GM18519 (cell line): ENCODE measurements at regions not wholly inside any gene's neighbourhood (a gene's known extent, or its start where the extent isn't known, plus 50 kb on each side); places are given as distances from the start of the nearest gene placed in this dataset.

Experiments
- ATAC-seq: cut with Tn5 transposase; IDR thresholded peaks from one replicate; pipeline ENCODE4 v1.9.1; 2021; ENCODE audit warnings: mild to moderate bottlenecking, moderate library complexity; ENCODE audit not compliant: unreplicated experiment, low FRiP score

GRCh38 chr7:33700001-33700899, 205.1 kb upstream of the BMPER start:
- ATAC-seq = no peak

DNA sequence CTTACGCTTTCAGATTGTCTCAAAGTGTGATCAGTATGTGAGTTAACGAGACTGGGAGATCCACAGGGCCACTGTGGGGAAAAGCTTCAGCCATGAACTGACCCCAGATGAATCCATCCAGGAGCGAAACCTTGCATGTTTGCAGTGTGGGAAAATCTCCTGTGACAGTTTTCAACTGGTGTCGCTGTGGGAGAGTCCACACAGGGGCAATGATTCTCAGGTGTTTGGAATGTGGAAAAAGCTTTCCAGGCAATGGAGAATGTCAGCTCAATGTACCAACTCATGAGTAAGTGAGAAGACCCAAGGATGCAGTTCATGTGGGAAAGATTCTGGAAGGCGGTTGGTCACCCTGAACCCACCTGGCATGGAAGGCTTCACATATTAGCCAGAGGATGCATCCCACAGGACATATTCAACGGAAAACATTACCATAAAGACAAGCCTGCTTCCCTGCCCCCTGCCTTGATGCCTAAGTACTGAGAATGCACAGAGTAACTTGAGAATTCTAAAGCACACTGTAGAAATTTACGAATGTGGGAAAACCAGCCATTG, 204.1 kb upstream of the BMPER start:
- ATAC-seq = no peak

DNA sequence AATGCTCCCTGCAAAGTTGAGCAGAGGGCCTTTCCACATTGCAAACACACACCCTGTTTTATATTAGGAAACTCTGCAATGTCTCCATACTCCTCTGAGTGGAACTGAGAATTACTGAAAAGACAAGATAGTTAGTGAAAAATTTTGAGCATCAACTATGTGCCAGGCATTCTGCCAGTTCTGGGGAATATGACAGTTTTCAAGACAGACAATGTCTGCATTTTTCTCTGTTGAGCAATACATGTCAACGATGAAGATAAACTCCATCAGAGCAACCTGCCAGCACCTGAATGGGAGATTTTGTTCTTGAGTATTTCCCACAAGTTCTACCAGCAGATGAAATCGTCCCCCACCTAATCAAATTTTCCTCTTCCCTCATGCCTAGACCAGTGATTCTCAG, 203.4 kb upstream of the BMPER start:
- ATAC-seq = no peak

- ATAC-seq = no peak
These were observed 202.8 kb upstream of the BMPER start for GRCh38 chr7:33702514-33703054.

DNA sequence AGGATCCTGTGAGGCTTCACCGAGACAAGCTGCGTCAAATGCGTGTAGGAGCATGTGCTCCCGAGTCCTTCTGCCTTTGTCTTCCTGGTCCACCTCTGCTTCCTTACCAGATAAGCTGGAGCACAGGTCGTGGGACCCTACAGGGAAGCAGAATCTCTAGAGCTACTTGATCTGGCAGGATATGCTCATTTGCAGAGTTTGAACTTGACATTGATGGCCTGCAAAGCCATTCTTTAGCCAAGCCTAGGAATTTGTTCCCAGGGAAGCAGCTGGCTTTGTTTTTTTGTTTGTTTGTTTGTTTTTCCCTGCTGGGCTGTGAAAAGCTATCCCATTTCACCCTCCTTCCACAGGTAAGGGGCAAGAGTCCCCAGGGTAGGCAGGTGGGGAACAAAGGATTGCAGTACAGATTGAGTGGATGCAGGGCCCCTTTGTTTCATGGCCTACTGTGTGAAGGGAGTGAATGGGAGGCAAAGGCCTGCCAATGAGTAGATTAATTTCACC, 200.0 kb upstream of the BMPER start:
- ATAC-seq = no peak

GRCh38 chr7:33706186-33706585, 199.2 kb upstream of the BMPER start:
- no peak for ATAC-seq

- ATAC-seq = no peak
These were observed 198.6 kb upstream of the BMPER start for GRCh38 chr7:33706771-33707200.

DNA sequence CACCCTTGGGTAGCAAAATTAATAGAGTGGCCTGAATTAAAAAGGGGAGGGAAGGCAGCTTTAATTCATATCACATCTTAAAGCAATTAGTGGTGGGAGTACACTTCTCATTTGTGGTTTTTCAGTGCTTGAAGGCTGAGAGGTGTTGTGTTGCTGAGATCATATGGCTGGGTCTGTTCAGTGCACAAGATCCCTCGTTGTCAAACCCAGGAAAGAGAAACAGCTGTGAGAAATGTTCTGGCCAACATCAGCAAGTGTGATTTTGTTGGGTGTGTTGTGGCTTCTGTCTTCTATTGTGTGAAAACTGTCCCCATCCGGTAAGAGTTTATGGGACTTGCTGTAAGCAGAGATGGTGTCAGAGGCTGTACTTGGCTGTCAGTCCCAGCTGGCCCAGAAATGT, 197.9 kb upstream of the BMPER start:
- ATAC-seq = no peak

- no peak for ATAC-seq
These were observed 194.7 kb upstream of the BMPER start for GRCh38 chr7:33710608-33711007.

- ATAC-seq = no peak
These were observed 193.9 kb upstream of the BMPER start for GRCh38 chr7:33711231-33712019.

- no peak for ATAC-seq
These were observed 193.3 kb upstream of the BMPER start for GRCh38 chr7:33712020-33712414.

DNA sequence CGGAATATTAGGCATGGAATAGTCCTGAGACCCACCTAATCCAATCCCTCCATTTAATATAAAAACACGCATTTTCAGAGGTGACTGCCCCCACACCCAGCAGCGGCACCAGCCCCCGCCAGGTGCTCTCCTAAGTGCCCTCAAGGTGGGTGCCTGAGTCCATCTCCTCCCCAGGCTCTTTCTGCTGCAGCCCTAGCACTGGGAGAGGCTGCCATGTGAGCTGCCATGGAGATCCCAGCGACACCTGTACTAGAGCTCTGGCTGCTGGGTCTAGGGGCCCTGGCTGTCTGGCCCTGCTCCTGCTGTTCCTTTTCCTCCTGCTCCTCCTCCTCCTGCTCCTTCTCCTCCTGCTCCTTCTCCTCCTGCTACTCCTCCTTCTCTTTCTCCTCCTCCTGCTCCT, 191.1 kb upstream of the BMPER start:
- no peak for ATAC-seq

GRCh38 chr7:33716581-33717477, 188.5 kb upstream of the BMPER start:
- ATAC-seq = no peak

DNA sequence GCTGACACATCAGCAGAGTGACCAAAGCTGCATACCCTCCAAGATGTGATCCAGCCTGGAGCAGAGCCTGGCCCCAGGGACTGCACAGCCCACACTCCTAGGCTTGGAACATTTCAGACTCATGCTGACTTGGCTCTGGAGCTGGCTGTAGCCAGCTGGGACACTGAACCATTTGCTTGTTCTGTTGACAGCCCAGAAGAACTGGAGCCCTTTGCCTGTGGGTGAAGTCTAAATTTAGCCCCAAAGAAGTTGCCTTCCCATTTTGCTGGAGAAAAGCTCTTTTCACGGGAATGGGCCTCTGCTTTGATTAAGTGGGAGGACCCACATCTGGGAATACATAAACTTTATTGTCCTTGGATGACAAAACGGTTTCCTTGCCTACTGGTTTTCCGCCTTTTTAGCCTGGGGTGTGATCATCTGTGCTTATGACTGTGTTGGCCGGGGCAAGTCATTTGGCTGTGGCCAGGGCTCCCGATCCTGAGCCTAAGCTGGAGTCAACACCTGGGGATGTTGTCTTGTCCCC, 186.2 kb upstream of the BMPER start:
- ATAC-seq = no peak

- ATAC-seq = no peak
These were observed 185.2 kb upstream of the BMPER start for GRCh38 chr7:33720139-33720538.

- ATAC-seq = no peak
These were observed 184.5 kb upstream of the BMPER start for GRCh38 chr7:33720870-33721269.

- no peak for ATAC-seq
These were observed 183.4 kb upstream of the BMPER start for GRCh38 chr7:33721895-33722294.

DNA sequence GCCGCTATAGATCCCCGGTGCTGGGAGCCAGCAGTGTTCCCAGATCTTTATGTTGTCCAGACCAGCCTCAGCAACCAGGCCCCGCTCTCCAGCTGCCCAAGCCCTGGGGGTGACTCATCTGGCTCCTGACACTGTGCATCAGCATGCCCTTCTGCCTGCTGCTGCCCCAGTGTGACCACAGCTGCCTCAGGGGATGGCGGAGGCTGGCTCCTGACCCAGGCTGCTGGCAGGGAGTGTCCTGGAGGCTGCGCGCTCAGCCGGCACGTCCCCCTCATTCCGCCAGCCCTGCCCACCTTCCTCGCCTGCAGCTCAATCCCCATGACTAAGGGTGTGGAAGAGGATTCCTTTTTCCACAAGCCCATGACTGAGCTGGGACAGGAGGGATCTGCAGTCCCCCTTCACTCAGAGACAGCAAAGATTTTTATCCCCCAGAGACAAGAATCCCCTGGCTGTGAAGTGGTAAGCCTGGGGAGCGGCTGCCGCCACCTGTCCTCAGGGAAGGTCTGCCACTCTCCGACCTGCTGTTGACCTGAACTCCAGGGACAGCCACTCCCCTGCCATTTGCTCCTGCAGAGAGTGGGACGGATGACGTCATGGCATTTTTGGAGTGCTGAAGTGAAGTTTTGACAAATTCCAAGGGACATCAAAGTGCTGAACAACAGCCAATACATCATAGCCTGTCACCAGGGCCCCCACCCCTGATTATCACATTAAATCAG, 182.8 kb upstream of the BMPER start:
- no peak for ATAC-seq

DNA sequence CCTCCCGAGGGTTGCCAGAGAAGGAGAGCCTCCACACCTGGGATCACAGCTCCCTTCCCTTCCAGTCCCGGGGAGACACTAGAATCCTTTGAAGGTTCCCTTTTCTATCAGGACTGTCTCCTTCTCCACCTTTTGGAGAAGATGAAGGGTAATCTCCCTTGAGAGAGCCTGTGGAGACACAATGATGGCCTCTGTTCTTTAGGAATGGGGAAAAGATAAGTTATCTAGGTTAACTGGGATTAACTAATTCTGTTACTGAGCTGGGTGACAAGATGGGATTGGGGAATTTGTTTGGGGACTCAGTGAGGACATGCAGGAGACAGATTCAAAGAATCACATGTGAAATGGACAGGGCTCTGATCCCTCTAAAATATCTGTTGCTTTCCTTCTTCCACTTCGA, 181.1 kb upstream of the BMPER start:
- ATAC-seq = no peak
